Amygdala (tissue), 56 donors: ENCODE measurements at regions not wholly inside any gene's neighbourhood (a gene's known extent, or its start where the extent isn't known, plus 50 kb on each side); places are given as distances from the start of the nearest gene placed in this dataset.
"Not testable (repeated sequence)": the region's sequence is repeated elsewhere in the genome, so short reads cannot be mapped to it uniquely, and the experiment has no call there.

Experiments used
- DNase-seq, 56 donors: peaks; one replicate each; lab custom pipeline; 2025; lab: John Stamatoyannopoulos, UW

DNA sequence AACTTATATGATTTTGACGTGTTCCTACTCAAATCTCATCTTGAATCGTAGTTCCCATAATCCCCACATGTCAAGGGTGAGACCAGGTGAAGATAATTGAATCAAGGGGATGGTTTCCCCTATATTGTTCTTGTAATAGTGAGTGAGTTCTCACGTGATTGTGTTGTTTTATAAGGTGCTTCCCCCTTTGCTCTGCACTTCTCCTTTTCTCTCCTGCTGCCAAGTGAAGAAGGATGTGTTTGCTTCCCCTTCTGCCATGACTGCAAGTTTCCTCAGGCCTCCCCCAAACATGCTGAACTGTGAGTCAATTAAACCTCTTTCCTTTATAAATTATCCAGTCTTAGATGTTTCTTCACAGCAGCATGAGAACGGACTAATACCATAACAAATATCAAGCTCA is 83.2 kb downstream of the MANEA start:
- DNase-seq, result no peak

GRCh38 chr6:95670011-95670463 is 92.7 kb downstream of the MANEA start:
- peak in 1 of 56 donors; percentile 1 for DNase-seq

DNA sequence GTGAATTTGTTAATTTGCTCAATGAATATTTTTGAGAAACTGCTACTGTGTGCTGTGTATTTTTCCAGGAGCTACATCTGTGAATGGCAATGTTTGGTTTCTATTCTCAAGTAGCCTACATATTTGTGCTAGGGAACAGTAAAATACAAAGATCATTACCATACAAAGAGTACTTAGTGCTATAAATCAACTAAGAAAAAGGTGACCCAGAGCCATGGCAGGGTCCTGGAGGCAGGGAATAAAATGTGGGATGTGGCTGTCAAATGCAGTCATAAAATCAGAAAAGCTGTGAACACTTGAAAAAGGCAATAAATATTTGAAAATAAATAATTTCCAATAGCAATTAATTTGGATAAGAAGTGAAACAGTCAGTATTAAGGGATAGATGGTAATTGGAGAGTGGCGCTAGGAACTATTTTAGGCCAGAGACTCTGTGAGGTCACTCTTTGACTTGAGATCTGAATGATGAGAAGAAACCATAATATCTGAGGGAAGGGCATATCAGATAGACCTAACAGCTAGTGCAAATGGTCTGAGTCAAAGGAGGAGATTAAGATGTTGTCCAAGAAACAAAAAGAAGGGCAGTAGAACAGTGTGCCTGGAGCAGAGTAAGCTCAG is 98.8 kb downstream of the MANEA start:
- no peak for DNase-seq

GRCh38 chr6:95679981-95680380 is 102.6 kb downstream of the MANEA start:
- no peak for DNase-seq

- DNase-seq, result no peak
These were observed 104.4 kb downstream of the MANEA start for GRCh38 chr6:95681736-95682135.

GRCh38 chr6:95682476-95682875 is 105.1 kb downstream of the MANEA start:
- no peak for DNase-seq

DNA sequence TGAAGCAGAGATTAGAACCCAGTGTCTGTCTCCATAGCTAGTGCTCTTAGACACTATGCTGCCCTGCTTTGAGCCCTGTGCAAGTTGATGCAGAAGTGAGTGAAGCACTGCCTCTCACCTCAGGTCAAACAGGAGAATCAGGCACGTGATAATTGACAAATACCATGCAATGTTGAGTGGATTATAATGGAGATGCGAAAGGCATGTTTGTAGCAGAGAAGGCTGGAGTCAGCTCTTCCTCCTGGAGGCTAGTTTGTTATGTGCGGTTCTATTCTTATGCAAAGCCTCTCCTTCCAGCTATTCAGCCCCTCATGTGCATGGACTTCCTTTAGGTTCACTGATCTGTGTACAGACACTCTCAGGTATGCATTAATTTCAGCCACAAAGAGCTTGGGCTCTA is 108.5 kb downstream of the MANEA start:
- DNase-seq, result no peak

- no peak for DNase-seq
These were observed 108.9 kb downstream of the MANEA start for GRCh38 chr6:95686272-95686671.

GRCh38 chr6:95686895-95687294 is 109.6 kb downstream of the MANEA start:
- peak in 1 of 56 donors; percentile 2 for DNase-seq

DNA sequence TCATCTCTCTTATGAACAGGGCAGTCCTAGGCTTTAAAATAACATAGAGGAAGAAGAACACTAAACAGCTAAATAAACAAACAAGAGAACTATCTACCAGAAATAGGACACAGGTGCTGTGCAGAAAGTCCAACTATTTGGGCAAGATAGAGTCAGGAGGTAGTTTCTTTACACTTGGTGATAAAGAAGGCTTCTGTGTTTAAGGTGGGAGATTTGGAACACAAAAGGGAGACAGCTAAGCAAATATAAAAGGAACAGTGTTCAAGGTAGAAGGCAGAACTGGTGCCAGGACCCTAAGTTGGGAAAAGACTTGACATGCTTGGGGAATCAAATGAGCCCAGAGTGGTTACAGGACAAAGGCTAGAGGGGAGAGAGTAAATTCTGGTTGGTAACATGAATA is 110.5 kb downstream of the MANEA start:
- DNase-seq, result no peak

DNA sequence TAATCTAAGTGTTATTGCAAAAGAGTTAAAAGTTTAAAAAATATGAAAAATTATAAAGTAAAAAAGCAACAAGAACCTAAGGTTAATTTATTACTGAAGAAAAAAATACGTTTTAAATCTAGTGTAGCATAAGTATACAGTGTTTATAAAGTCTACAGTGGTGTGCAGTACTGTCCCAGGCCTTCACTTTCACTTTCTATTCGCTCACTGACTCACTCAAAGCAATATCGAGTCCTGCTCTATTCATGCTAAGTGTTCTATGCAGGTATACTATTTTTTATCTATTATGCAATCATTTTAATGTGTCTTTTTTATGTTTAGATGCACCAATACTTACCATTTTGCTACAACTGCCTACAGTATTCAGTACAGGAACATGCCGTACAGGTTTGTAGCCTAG is 113.0 kb downstream of the MANEA start:
- DNase-seq, result no peak

- no peak for DNase-seq
These were observed 115.8 kb downstream of the MANEA start for GRCh38 chr6:95693108-95693507.

GRCh38 chr6:95698271-95698670 is 120.9 kb downstream of the MANEA start:
- no peak for DNase-seq

GRCh38 chr6:95723638-95724037 is 146.3 kb downstream of the MANEA start:
- DNase-seq, result no peak

DNA sequence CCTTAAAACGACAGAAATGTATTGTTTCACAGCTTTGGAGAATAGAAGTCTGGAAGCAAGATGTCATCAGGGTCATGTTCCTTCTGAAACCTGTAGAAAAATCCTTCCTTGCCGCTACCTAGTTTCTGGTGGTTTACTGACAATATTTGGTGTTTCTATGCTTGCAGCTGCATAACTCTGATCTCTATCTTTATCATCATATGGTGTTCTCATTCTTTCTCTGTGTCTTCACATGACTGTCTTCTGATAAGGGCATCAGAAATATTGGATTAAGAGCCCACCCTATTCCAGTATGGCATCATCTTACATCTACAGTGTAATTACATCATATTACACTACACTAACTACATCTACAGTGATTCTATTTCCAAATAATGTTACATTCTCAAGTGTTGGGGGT is 148.0 kb downstream of the MANEA start:
- DNase-seq, result no peak

GRCh38 chr6:95740157-95740556 is 162.8 kb downstream of the MANEA start:
- DNase-seq, result no peak

DNA sequence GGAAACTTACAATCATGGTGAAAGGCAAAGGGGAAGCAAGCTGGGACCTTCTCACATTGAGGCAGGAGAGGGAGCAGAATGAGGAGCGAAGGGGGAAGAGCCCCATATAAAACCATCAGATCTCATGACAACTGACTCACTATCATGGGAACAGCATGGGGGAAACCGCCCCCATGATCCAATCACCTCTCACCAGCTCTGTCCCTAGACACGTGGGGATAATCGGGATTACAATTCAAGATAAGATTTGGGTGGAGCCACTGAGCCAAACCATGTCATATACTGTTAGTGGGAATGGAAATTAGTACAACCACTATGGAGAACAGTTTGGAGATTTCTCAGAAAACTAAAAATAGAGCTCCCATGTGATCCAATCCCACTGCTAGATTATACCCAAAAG is 163.7 kb downstream of the MANEA start:
- DNase-seq, result no peak

- no peak for DNase-seq
These were observed 165.5 kb downstream of the MANEA start for GRCh38 chr6:95742767-95743289.

- no peak for DNase-seq
These were observed 166.3 kb downstream of the MANEA start for GRCh38 chr6:95743591-95743990.

DNA sequence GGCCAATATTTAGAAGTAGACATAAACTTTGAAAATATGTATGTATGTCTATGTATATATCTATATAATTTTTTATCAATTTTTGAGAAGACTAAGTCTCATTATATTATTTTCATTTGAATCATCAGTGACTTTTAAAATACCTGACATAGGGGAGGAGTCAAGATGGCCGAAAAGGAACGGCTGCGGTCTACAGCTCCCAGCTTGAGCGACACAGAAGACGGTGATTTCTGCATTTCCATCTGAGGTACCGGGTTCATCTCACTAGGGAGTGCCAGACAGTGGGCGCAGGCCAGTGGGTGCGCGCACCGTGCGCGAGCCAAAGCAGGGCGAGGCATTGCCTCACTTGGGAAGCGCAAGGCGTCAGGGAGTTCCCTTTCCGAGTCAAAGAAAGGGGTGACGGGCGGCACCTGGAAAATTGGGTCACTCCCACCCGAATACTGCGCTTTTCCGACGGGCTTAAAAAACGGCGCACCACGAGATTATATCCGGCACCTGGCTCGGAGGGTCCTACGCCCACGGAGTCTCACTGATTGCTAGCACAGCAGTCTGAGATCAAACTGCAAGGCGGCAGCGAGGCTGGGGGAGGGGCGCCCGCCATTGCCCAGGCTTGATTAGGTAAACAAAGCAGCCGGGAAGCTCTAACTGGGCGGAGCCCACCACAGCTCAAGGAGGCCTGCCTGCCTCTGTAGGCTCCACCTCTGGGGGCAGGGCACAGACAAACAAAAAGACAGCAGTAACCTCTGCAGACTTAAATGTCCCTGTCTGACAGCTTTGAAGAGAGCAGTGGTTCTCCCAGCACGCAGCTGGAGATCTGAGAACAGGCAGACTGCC is 181.1 kb downstream of the MANEA start:
- DNase-seq, result not testable (repeated sequence)

GRCh38 chr6:95767897-95768463 is 190.6 kb downstream of the MANEA start:
- DNase-seq, result no peak

GRCh38 chr6:95768539-95768938 is 191.2 kb downstream of the MANEA start:
- no peak for DNase-seq
